ENCODE measurements at regions not wholly inside any gene's neighbourhood (a gene's known extent, or its start where the extent isn't known, plus 50 kb on each side); places are given as distances from the start of the nearest gene placed in this dataset.

GRCh38 chr7:46751471-46751870 is 830.4 kb upstream of the IGFBP3 start:
- Histone ChIP-seq H3K36me3 (ENCODE audit: control insufficient read depth in 1 of 2, insufficient read depth in 2 of 2, low read length in 2 of 2) (no peaks in the 10 kb centered on the region), H2AFZ (ENCODE audit: low read depth, low read length, poor library complexity, severe bottlenecking) (no peak overlapping the region), H4K20me1 (ENCODE audit: insufficient read depth) (no peaks in the 10 kb centered on the region), H3K79me2 (ENCODE audit: insufficient read depth, low read length) (no peaks in the 10 kb centered on the region), H3K4me1 (ENCODE audit: control insufficient read depth in 1 of 2, insufficient read depth in 2 of 2, low read length in 2 of 2) (peaks cover 46 to 53% of the 10 kb centered on the region in 2 experiments), H3K4me3 (replicated peaks in 1 of 2; ENCODE audit: low read depth in 1 of 2, low read length in 2 of 2) (no peak overlapping the region), H3K9ac (ENCODE audit: low read length) (no peak overlapping the region), H3K27me3 (ENCODE audit: insufficient read depth, low read length) (no peaks in the 10 kb centered on the region), H3K9me2 (ENCODE audit: insufficient read depth) (no peaks in the 10 kb centered on the region), H3K9me3 (ENCODE audit: control insufficient read depth in 1 of 2, insufficient read depth in 1 of 2, low read depth in 1 of 2, low read length in 2 of 2) (no peaks in the 10 kb centered on the region), H3K27ac (ENCODE audit: low read depth, low read length) (peak overlapping the region; percentile 55; the same call in 1 of the 2 replicates), H3K4me2 (ENCODE audit: low read length) (peak overlapping the region; percentile 20; the same call in 1 of the 2 replicates)
- POLR2A ChIA-PET: no interaction called here
- RAD21 ChIA-PET (ENCODE audit: low non-redundant PET in 1 of 2, low total read pairs in 2 of 2, uncharacterized antibody in 2 of 2, unreplicated experiment in 2 of 2): no interaction called here
- TF ChIP-seq POLR2A (IDR thresholded peaks at IDR 0.05; ENCODE audit: borderline replicate concordance, extremely low read depth, insufficient read depth, insufficient read length): no peak
- ATAC-seq (no peak), DNase-seq (ENCODE audit: low read depth, low spot score) (no peak)
- CTCF ChIA-PET: no interaction called here
- BruUV-seq (replicated peaks): no TSS peak
- intact Hi-C loops (cut with micrococcal nuclease): loop anchor here (5.0 to 10.0 kb wide), 2 partner anchors 99 to 207 kb away; no protein-coding TSS in a partner anchor

- POLR2A ChIA-PET: no interaction called here
- intact Hi-C loops (cut with micrococcal nuclease): loop anchor here (5.0 to 10.0 kb wide), 2 partner anchors 98 to 206 kb away; no protein-coding TSS in a partner anchor
- H3K79me2 ChIP-seq (ENCODE audit: insufficient read depth, low read length): no peaks in the 10 kb centered on the region
- no peak overlapping the region for H3K4me2 ChIP-seq (ENCODE audit: low read length)
- no peak overlapping the region for H3K4me3 ChIP-seq (replicated peaks in 1 of 2; ENCODE audit: low read depth in 1 of 2, low read length in 2 of 2)
- no peaks in the 10 kb centered on the region for H3K9me2 ChIP-seq (ENCODE audit: insufficient read depth)
- RAD21 ChIA-PET (ENCODE audit: low non-redundant PET in 1 of 2, low total read pairs in 2 of 2, uncharacterized antibody in 2 of 2, unreplicated experiment in 2 of 2): no interaction called here
- no peak overlapping the region for H3K9ac ChIP-seq (ENCODE audit: low read length)
- H4K20me1 ChIP-seq (ENCODE audit: insufficient read depth): no peaks in the 10 kb centered on the region
- H3K27ac ChIP-seq (ENCODE audit: low read depth, low read length): no peak overlapping the region
- TF ChIP-seq ZNF274 (IDR thresholded peaks at IDR 0.05; ENCODE audit: low read depth, low read length) (no peak), EZH2phosphoT487 (IDR thresholded peaks at IDR 0.05; ENCODE audit: borderline replicate concordance) (no peak), FOSL1 (IDR thresholded peaks at IDR 0.05; ENCODE audit: low read depth) (no peak), POLR2A (IDR thresholded peaks at IDR 0.05; ENCODE audit: borderline replicate concordance, extremely low read depth, insufficient read depth, insufficient read length) (no peak), SIN3A (IDR thresholded peaks at IDR 0.05; ENCODE audit: low read depth) (no peak), EZH2 (IDR thresholded peaks at IDR 0.05) (no peak)
- CTCF ChIA-PET: no interaction called here
- H3K4me1 ChIP-seq (ENCODE audit: control insufficient read depth in 1 of 2, insufficient read depth in 2 of 2, low read length in 2 of 2): peaks cover 46 to 51% of the 10 kb centered on the region in 2 experiments
- ATAC-seq: no peak
- H3K27me3 ChIP-seq (ENCODE audit: insufficient read depth, low read length): no peaks in the 10 kb centered on the region
- BruUV-seq (replicated peaks): no TSS peak
- H3K36me3 ChIP-seq (ENCODE audit: control insufficient read depth in 1 of 2, insufficient read depth in 2 of 2, low read length in 2 of 2): no peaks in the 10 kb centered on the region
- no peaks in the 10 kb centered on the region for H3K9me3 ChIP-seq (ENCODE audit: control insufficient read depth in 1 of 2, insufficient read depth in 1 of 2, low read depth in 1 of 2, low read length in 2 of 2)
- H2AFZ ChIP-seq (ENCODE audit: low read depth, low read length, poor library complexity, severe bottlenecking): no peak overlapping the region
- DNase-seq (ENCODE audit: low read depth, low spot score): no peak
Observed at GRCh38 chr7:46750321-46750865, 829.3 kb upstream of the IGFBP3 start.
